Transverse colon (tissue), 4 donors: ENCODE measurements at regions not wholly inside any gene's neighbourhood (a gene's known extent, or its start where the extent isn't known, plus 50 kb on each side); places are given as distances from the start of the nearest gene placed in this dataset.

Source experiments
- CTCF ChIP-seq, 5 experiments: fragments of 200-600 bp in 3 of 5; fragments of 450-650 bp in 2 of 5; sonication (generic) in 3 of 5; IDR thresholded peaks; 1 replicate in 2 of 5; 2 replicates in 3 of 5; pipeline ENCODE4 v1.5.1; 2016 to 2017; ENCODE audit warnings: antibody characterized with exemption in 5 of 5, inconsistent platforms in 3 of 5, mild to moderate bottlenecking in 2 of 5, moderate library complexity in 1 of 5
- EP300 ChIP-seq: sonication (generic); formaldehyde crosslinking; IDR thresholded peaks from one replicate; pipeline ENCODE4 v1.6.1; 2017; ENCODE audit warnings: antibody characterized with exemption, low read depth
- POLR2AphosphoS5 ChIP-seq, 3 donors: sonication (generic); formaldehyde crosslinking; IDR thresholded peaks; one replicate each; pipeline ENCODE4 v1.6.1; 2016; ENCODE audit warnings: antibody characterized with exemption in 3 of 3

GRCh38 chr15:26261966-26262365 is 398.8 kb upstream of the ATP10A start:
- TF ChIP-seq CTCF (IDR thresholded peaks at IDR 0.05) (no peak), EP300 (no peak), POLR2AphosphoS5 (IDR thresholded peaks at IDR 0.05) (no peak)
